NT2/D1 (cell line): ENCODE measurements at regions not wholly inside any gene's neighbourhood (a gene's known extent, or its start where the extent isn't known, plus 50 kb on each side); places are given as distances from the start of the nearest gene placed in this dataset.

Source experiments
- YY1 ChIP-seq: IDR thresholded peaks from 2 replicates; pipeline ENCODE4 v1.6.1; 2011; ENCODE audit not compliant: insufficient read length, insufficient read depth
- ZNF274 ChIP-seq: IDR thresholded peaks from 2 replicates; pipeline ENCODE4 v1.6.1; 2011; ENCODE audit warnings: mild to moderate bottlenecking, low read depth, low read length

DNA sequence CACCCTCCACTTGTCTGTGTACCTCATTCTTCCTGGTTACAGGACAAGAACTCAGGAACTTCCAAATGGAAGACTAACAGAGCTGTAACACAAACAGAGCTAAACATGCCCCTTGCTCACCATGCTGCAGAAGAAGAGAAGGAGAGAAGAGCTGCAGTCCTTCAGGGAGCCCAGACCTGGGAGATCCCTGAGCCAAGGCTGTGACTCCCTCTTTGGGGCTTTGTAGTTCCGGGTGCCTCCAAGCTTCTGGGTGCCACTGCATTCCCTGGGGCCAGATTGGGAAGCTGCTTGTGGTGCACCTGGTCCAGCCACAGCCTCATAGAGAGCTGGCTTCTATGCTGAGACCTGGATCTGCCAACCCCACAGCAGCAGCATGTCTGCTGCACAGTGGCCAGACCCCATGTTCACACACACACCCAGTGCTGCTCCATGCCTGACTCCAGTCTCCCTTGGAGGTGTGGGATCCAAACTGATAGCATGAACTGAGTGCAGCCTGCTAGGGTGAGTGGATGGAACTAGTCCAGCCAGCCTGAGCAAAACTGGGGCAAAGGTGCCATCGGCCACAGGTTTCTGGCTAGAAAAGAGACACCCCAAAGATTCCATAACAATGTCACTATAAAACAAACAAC, 263.0 kb upstream of the NRIP1 start:
- TF ChIP-seq ZNF274 = no peak
- no peak for TF ChIP-seq YY1
